Trophoblast cell (in vitro differentiated cells and primary cell): ENCODE measurements at regions not wholly inside any gene's neighbourhood (a gene's known extent, or its start where the extent isn't known, plus 50 kb on each side); places are given as distances from the start of the nearest gene placed in this dataset.

Experiments used
- DNase-seq, 2 donors: peaks; one replicate each; pipeline ENCODE4 v3.0.0-alpha.2; 2016
- H2AFZ ChIP-seq: 2 replicates; pipeline ENCODE4 v1.6.1; 2013; ENCODE audit warnings: low read length, moderate library complexity, mild to moderate bottlenecking; ENCODE audit not compliant: insufficient read depth, poor library complexity
- H2AK5ac ChIP-seq: 2 replicates; pipeline ENCODE4 v1.6.1; 2013; ENCODE audit warnings: mild to moderate bottlenecking, low read length
- H2BK120ac ChIP-seq: 2 replicates; pipeline ENCODE4 v1.6.1; 2013; ENCODE audit warnings: low read length, mild to moderate bottlenecking, moderate library complexity; ENCODE audit not compliant: insufficient read depth, poor library complexity
- H2BK12ac ChIP-seq: 2 replicates; pipeline ENCODE4 v1.6.1; 2013; ENCODE audit warnings: mild to moderate bottlenecking, low read length, moderate library complexity
- H2BK5ac ChIP-seq: 2 replicates; pipeline ENCODE4 v1.6.1; 2013; ENCODE audit warnings: low read length, low read depth, moderate library complexity, mild to moderate bottlenecking; ENCODE audit not compliant: poor library complexity
- H3K14ac ChIP-seq: 2 replicates; pipeline ENCODE4 v1.6.1; 2013; ENCODE audit warnings: mild to moderate bottlenecking, low read length
- H3K18ac ChIP-seq: 2 replicates; pipeline ENCODE4 v1.6.1; 2013; ENCODE audit warnings: mild to moderate bottlenecking, low read length
- H3K23ac ChIP-seq: 2 replicates; pipeline ENCODE4 v1.6.1; 2013; ENCODE audit warnings: low read length
- H3K27ac ChIP-seq: 2 replicates; pipeline ENCODE4 v1.5.1; 2013; ENCODE audit warnings: low read depth, mild to moderate bottlenecking, inconsistent platforms, low read length, moderate library complexity
- H3K27me3 ChIP-seq: 2 replicates; pipeline ENCODE4 v1.6.1; 2013; ENCODE audit warnings: inconsistent platforms, mild to moderate bottlenecking, low read length, moderate library complexity; ENCODE audit not compliant: insufficient read depth
- H3K36me3 ChIP-seq, 2 experiments: 1 replicate in 1 of 2; 2 replicates in 1 of 2; pipeline ENCODE4 v1.6.1; 2013; ENCODE audit warnings: low read length in 2 of 2, mild to moderate bottlenecking in 2 of 2, moderate library complexity in 1 of 2; ENCODE audit not compliant: insufficient read depth in 2 of 2, control insufficient read depth in 1 of 2
- H3K4ac ChIP-seq: 2 replicates; pipeline ENCODE4 v1.6.1; 2013; ENCODE audit warnings: low read depth, mild to moderate bottlenecking, low read length, moderate library complexity
- H3K4me1 ChIP-seq, 2 experiments: 1 replicate in 1 of 2; 2 replicates in 1 of 2; pipeline ENCODE4 v1.6.1; 2013; ENCODE audit warnings: low read length in 2 of 2, mild to moderate bottlenecking in 2 of 2, moderate library complexity in 1 of 2; ENCODE audit not compliant: insufficient read depth in 2 of 2, control insufficient read depth in 1 of 2
- H3K4me2 ChIP-seq: 2 replicates; pipeline ENCODE4 v1.6.1; 2013; ENCODE audit warnings: inconsistent platforms, mild to moderate bottlenecking, low read length, moderate library complexity
- H3K4me3 ChIP-seq: 2 replicates; pipeline ENCODE4 v1.5.1; 2013; ENCODE audit warnings: mild to moderate bottlenecking, low read depth, low read length, inconsistent platforms
- H3K79me1 ChIP-seq: one replicate; pipeline ENCODE4 v1.6.1; 2013; ENCODE audit warnings: low read length
- H3K79me2 ChIP-seq: 2 replicates; pipeline ENCODE4 v1.6.1; 2013; ENCODE audit warnings: low read length, mild to moderate bottlenecking; ENCODE audit not compliant: control insufficient read depth, insufficient read depth, poor library complexity
- H3K9ac ChIP-seq: 2 replicates; pipeline ENCODE4 v1.6.1; 2013; ENCODE audit warnings: mild to moderate bottlenecking, low read length
- H3K9me3 ChIP-seq: 2 replicates; pipeline ENCODE4 v1.6.1; 2013; ENCODE audit warnings: low read depth, mild to moderate bottlenecking, control low read depth, inconsistent platforms, low read length; ENCODE audit not compliant: insufficient read depth
- H4K12ac ChIP-seq: 2 replicates; pipeline ENCODE4 v1.6.1; 2013; ENCODE audit warnings: low read depth, mild to moderate bottlenecking, low read length, moderate library complexity
- H4K8ac ChIP-seq: 2 replicates; pipeline ENCODE4 v1.6.1; 2013; ENCODE audit warnings: low read depth, mild to moderate bottlenecking, low read length, moderate library complexity
- H4K91ac ChIP-seq: one replicate; pipeline ENCODE4 v1.6.1; 2013; ENCODE audit warnings: low read depth, mild to moderate bottlenecking, low read length, moderate library complexity
- WGBS: extraction: QIAGEN DNeasy Blood & Tissue Kit; methylation state at CpG from one replicate; pipeline ENCODE4 v1.1.7; 2013; ENCODE audit warnings: missing lambda C conversion rate; ENCODE audit not compliant: insufficient read length, insufficient coverage; ENCODE audit errors: extremely low coverage; 5-methylcytosine and 5-hydroxymethylcytosine counted together

- Histone ChIP-seq H3K4me2 (no peak overlapping the region), H4K12ac (no peak overlapping the region), H3K4me1 (no peaks in the 10 kb centered on the region), H3K18ac (no peak overlapping the region), H2BK120ac (no peak overlapping the region), H3K4me3 (no peak overlapping the region), H3K79me2 (no peaks in the 10 kb centered on the region), H3K4ac (no peak overlapping the region), H2AK5ac (no peak overlapping the region), H3K27me3 (no peaks in the 10 kb centered on the region), H3K36me3 (no peaks in the 10 kb centered on the region), H3K27ac (no peak overlapping the region), H3K23ac (no peak overlapping the region), H4K91ac (no peak overlapping the region), H3K9me3 (no peaks in the 10 kb centered on the region), H3K9ac (no peak overlapping the region), H2AFZ (no peak overlapping the region), H2BK5ac (no peak overlapping the region), H2BK12ac (no peak overlapping the region), H3K14ac (no peak overlapping the region), H4K8ac (no peak overlapping the region), H3K79me1 (no peaks in the 10 kb centered on the region)
- no peak for DNase-seq
- no CpG with 5 or more reads among the region's 24 CpGs for WGBS
Measured at GRCh38 chr2:2698182-2699120, 367.4 kb upstream of the MYT1L start.

DNA sequence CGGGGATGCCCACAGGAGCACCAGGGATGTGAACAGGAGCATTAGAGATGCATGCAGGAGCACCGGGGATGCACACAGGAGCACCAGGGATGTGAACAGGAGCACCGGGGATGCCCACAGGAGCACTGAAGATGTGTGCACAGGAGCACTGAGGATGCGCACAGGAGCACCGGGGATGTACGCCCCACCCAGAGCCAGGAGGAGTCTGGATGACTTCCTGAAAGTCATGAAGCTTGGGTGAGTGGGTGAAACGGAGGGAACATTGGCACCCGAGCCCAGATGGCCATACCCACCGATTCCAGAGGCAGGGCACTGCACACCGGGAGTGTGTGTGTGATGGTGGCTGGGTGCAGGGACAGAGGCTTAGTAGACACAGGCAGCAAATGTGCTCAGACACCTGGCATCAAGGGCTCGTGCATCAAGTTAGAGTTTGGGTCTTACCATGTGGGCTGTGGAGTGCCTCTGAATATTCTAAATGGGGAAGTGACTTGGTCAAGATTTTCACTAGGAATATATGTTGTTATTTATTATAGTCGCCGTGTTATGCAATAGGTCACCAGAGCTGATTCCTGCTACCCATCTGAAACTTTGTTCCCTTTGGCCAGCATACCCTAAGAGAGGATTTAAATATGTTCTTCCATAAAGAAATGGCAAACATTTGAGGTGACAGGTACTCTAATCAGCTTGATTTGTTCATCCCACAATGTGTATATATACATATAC lies 365.8 kb upstream of the MYT1L start:
- H3K27me3 ChIP-seq, result no peaks in the 10 kb centered on the region
- no peak overlapping the region for H3K23ac ChIP-seq
- H3K14ac ChIP-seq, result no peak overlapping the region
- no peak overlapping the region for H3K9ac ChIP-seq
- WGBS, result no CpG with 5 or more reads among the region's 13 CpGs
- H3K4me3 ChIP-seq, result no peak overlapping the region
- H2BK5ac ChIP-seq, result no peak overlapping the region
- H2AFZ ChIP-seq, result no peak overlapping the region
- H4K8ac ChIP-seq, result no peak overlapping the region
- no peak overlapping the region for H3K18ac ChIP-seq
- no peak overlapping the region for H2BK12ac ChIP-seq
- H3K4me1 ChIP-seq, result no peaks in the 10 kb centered on the region
- no peak overlapping the region for H3K27ac ChIP-seq
- no peaks in the 10 kb centered on the region for H3K36me3 ChIP-seq
- H3K4ac ChIP-seq, result no peak overlapping the region
- H4K12ac ChIP-seq, result no peak overlapping the region
- no peak overlapping the region for H2AK5ac ChIP-seq
- H2BK120ac ChIP-seq, result no peak overlapping the region
- DNase-seq, result no peak
- no peaks in the 10 kb centered on the region for H3K79me1 ChIP-seq
- no peak overlapping the region for H3K4me2 ChIP-seq
- no peaks in the 10 kb centered on the region for H3K9me3 ChIP-seq
- no peak overlapping the region for H4K91ac ChIP-seq
- H3K79me2 ChIP-seq, result no peaks in the 10 kb centered on the region

DNA sequence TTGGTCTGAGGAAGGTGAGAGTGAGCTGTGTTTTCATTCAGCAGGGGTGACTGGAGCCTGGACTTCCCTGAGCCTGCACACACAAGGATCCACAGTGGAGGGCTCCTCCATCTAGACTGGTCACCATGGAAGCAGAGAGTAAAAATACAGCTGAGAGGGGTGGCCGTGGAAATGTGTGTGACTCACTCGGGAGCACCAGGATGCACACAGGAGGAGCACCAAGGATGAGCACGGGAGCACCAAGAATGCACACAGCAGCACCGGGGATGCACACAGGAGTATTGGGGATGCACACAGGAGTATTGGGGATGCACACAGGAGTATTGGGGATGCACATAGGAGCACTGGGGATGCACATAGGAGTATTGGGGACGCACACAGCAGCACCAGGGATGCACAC lies 365.2 kb upstream of the MYT1L start:
- WGBS, result no CpG with 5 or more reads among the region's 5 CpGs
- no peak overlapping the region for H2BK120ac ChIP-seq
- no peak overlapping the region for H3K4me2 ChIP-seq
- H3K27ac ChIP-seq, result no peak overlapping the region
- no peak overlapping the region for H4K91ac ChIP-seq
- H3K79me1 ChIP-seq, result no peaks in the 10 kb centered on the region
- no peaks in the 10 kb centered on the region for H3K27me3 ChIP-seq
- no peak overlapping the region for H3K14ac ChIP-seq
- no peak overlapping the region for H3K23ac ChIP-seq
- no peaks in the 10 kb centered on the region for H3K4me1 ChIP-seq
- no peaks in the 10 kb centered on the region for H3K36me3 ChIP-seq
- H2AFZ ChIP-seq, result no peak overlapping the region
- H2AK5ac ChIP-seq, result no peak overlapping the region
- no peak overlapping the region for H2BK5ac ChIP-seq
- H3K4ac ChIP-seq, result no peak overlapping the region
- no peak overlapping the region for H3K4me3 ChIP-seq
- no peak overlapping the region for H3K9ac ChIP-seq
- H4K8ac ChIP-seq, result no peak overlapping the region
- no peak overlapping the region for H4K12ac ChIP-seq
- DNase-seq, result no peak
- H2BK12ac ChIP-seq, result no peak overlapping the region
- H3K79me2 ChIP-seq, result no peaks in the 10 kb centered on the region
- H3K18ac ChIP-seq, result no peak overlapping the region
- H3K9me3 ChIP-seq, result no peaks in the 10 kb centered on the region

GRCh38 chr2:2694746-2695145 lies 363.7 kb upstream of the MYT1L start:
- H3K36me3 ChIP-seq, result no peaks in the 10 kb centered on the region
- H2BK120ac ChIP-seq, result no peak overlapping the region
- no peak overlapping the region for H3K4ac ChIP-seq
- H3K4me3 ChIP-seq, result no peak overlapping the region
- H3K4me1 ChIP-seq, result no peaks in the 10 kb centered on the region
- no peak for DNase-seq
- H3K27ac ChIP-seq, result no peak overlapping the region
- WGBS, result no CpG with 5 or more reads among the region's 13 CpGs
- no peak overlapping the region for H4K12ac ChIP-seq
- H2BK5ac ChIP-seq, result no peak overlapping the region
- H3K9me3 ChIP-seq, result peaks cover 4% of the 10 kb centered on the region
- no peak overlapping the region for H3K4me2 ChIP-seq
- no peak overlapping the region for H2AFZ ChIP-seq
- no peak overlapping the region for H2AK5ac ChIP-seq
- H3K79me1 ChIP-seq, result no peaks in the 10 kb centered on the region
- H3K18ac ChIP-seq, result no peak overlapping the region
- no peak overlapping the region for H3K23ac ChIP-seq
- H3K14ac ChIP-seq, result no peak overlapping the region
- H4K8ac ChIP-seq, result no peak overlapping the region
- H4K91ac ChIP-seq, result no peak overlapping the region
- no peaks in the 10 kb centered on the region for H3K27me3 ChIP-seq
- no peak overlapping the region for H3K9ac ChIP-seq
- H3K79me2 ChIP-seq, result no peaks in the 10 kb centered on the region
- no peak overlapping the region for H2BK12ac ChIP-seq
